ENCODE measurements at regions not wholly inside any gene's neighbourhood (a gene's known extent, or its start where the extent isn't known, plus 50 kb on each side); places are given as distances from the start of the nearest gene placed in this dataset.
"Not testable (repeated sequence)": the region's sequence is repeated elsewhere in the genome, so short reads cannot be mapped to it uniquely, and the experiment has no call there.

GRCh38 chr22:49687333-49687732 is 140.3 kb downstream of the BRD1 start:
- TF ChIP-seq, protein P1, sequence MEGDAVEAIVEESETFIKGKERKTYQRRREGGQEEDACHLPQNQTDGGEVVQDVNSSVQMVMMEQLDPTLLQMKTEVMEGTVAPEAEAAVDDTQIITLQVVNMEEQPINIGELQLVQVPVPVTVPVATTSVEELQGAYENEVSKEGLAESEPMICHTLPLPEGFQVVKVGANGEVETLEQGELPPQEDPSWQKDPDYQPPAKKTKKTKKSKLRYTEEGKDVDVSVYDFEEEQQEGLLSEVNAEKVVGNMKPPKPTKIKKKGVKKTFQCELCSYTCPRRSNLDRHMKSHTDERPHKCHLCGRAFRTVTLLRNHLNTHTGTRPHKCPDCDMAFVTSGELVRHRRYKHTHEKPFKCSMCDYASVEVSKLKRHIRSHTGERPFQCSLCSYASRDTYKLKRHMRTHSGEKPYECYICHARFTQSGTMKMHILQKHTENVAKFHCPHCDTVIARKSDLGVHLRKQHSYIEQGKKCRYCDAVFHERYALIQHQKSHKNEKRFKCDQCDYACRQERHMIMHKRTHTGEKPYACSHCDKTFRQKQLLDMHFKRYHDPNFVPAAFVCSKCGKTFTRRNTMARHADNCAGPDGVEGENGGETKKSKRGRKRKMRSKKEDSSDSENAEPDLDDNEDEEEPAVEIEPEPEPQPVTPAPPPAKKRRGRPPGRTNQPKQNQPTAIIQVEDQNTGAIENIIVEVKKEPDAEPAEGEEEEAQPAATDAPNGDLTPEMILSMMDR (IDR thresholded peaks at IDR 0.05): no peak
- DNase-seq (ENCODE audit: low spot score): no peak
- no peak overlapping the region for H3K27ac ChIP-seq
- H3K4me3 ChIP-seq: no peak overlapping the region

DNA sequence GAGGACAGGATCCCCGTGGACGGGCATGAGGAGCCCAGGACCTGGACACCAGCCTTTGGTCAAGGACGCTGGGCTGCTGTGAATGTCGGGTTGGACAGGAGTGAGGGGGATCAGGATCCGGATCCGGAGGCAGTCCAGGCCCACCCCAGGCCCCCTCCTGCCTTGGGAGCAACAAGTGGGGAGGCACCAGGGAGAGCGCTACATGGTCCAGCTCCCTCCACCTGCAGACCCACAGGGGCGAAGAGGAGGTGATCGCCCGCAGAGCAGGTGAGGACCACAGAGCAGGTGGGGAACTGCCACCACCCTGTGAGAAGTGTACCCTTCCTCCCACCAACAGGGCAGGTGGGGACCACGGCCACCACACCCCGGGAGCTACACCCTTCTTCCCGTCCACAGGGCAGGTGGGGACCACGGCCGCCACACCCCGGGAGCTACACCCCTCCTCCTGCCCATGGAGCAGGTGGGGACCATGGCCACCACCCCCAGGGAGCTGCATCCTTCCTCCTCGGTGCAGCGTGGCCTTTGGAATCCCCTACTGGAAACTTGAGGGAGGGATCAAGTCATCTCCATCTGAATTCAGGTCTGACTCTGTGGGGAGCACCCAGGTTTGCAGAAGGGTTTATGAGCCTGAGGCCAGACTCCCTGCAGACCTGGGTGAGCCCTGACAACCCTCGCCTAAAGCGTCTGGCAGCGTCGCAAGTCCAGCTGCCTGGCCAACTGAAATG is 141.0 kb downstream of the BRD1 start:
- Histone ChIP-seq H3K4me3 (no peak overlapping the region), H3K27ac (no peak overlapping the region)
- TF ChIP-seq, protein P1 (IDR thresholded peaks at IDR 0.05): no peak
- DNase-seq (ENCODE audit: low spot score): peak; percentile 64

DNA sequence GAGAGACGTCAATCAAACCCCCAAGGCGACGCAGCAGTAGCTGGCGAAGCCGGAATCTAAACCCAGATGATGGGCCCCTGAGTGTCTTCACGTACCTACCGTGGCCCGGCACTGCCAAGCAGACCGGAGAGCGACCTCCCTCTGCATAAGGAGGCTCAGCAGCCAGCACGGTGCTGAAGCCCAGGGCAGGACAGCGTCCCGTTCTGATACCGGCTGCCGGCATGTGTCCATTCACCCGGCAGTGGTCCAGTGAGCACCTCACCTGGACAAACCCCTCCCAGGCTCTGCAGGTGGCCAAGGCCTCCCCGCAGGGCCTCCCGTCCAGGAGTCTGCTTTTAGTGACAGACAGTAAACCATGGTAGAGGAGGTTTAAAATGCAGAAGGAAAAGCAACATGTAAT is 142.0 kb downstream of the BRD1 start:
- peak; percentile 56 for DNase-seq (ENCODE audit: low spot score)
- TF ChIP-seq, protein P1 (IDR thresholded peaks at IDR 0.05): no peak
- no peak overlapping the region for H3K4me3 ChIP-seq
- H3K27ac ChIP-seq: no peak overlapping the region

- no peak overlapping the region for H3K4me3 ChIP-seq
- no peak overlapping the region for H3K27ac ChIP-seq
- TF ChIP-seq, protein P1 (IDR thresholded peaks at IDR 0.05): no peak
- DNase-seq (ENCODE audit: low spot score): peak; percentile 57
Measured at GRCh38 chr22:49685116-49685515, 142.6 kb downstream of the BRD1 start.

- no peak overlapping the region for H3K4me3 ChIP-seq
- TF ChIP-seq, protein P1 (IDR thresholded peaks at IDR 0.05): no peak
- no peak for DNase-seq (ENCODE audit: low spot score)
- no peak overlapping the region for H3K27ac ChIP-seq
Measured at GRCh38 chr22:49683032-49683431, 144.6 kb downstream of the BRD1 start.

GRCh38 chr22:49680819-49681218 is 146.9 kb downstream of the BRD1 start:
- H3K4me3 ChIP-seq; DNase-seq (ENCODE audit: low spot score); H3K27ac ChIP-seq: not testable (repeated sequence)

- no peak for DNase-seq (ENCODE audit: low spot score)
- Histone ChIP-seq H3K4me3 (no peak overlapping the region), H3K27ac (no peak overlapping the region)
- TF ChIP-seq, protein P1 (IDR thresholded peaks at IDR 0.05): no peak
Measured at GRCh38 chr22:49678842-49679170, 148.9 kb downstream of the BRD1 start.
